RWPE1 (cell line): ENCODE measurements at regions not wholly inside any gene's neighbourhood (a gene's known extent, or its start where the extent isn't known, plus 50 kb on each side); places are given as distances from the start of the nearest gene placed in this dataset.

Experiments used
- CTCF ChIA-PET: fragments of 350-600 bp; sonication (Branson Sonifier 250); formaldehyde crosslinking; extraction: SDS; loops from one replicate; lab custom pipeline; 2021; lab: Yijun Ruan, JAX
- POLR2A ChIA-PET: fragments of 400-600 bp; formaldehyde crosslinking; extraction: SDS; loops from one replicate; lab custom pipeline; 2020; ENCODE audit warnings: antibody characterized with exemption; ENCODE audit not compliant: low non-redundant PET; lab: Yijun Ruan, JAX
- DNase-seq: peaks from one replicate; pipeline ENCODE4 v3.0.0; 2012; ENCODE audit warnings: low spot score
- H3K27ac ChIP-seq: fragments of 450-650 bp; 2 replicates; pipeline ENCODE4 v1.5.1; 2017
- TF ChIP-seq, protein P1 (sequence below): fragments of 450-650 bp; conservative IDR thresholded peaks from 2 replicates; pipeline ENCODE4 v1.5.1; 2017; ENCODE audit warnings: low read depth, mild to moderate bottlenecking

DNA sequence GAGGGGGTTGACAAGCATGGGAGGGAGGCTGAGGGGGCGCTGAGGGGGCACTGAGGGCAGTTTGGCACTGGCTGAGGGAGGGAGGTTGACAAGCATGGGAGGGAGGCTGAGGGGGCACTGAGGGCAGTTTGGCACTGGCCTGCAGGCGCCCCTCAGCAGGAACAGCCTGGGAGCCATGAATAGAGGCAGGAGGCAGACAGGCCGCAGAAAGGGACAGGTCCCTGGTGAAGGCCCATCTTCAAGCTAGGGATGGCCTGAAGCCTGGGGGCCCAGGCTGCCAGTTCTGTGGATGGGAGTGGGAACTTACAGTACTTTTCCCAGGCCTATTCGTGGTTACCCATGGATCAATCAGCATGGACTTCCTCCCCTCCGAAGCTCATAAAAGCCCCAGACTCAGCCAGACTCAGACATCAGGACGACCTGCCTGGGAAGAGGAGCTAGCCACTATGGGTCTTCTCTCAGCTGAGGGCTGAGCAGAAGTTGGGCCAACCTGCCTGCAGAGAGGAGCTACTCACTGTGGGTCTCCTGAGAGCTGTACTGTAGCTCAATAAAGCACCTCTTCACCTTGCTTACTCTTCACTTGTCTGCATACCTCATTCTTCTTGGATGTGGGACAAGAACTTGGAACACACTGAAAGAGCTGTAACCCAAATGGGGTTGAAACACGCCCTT lies 72.8 kb upstream of the BRD7 start:
- ChIA-PET CTCF (interaction anchor here (0.6 kb wide), 1 partner anchor 464 kb away, joined by 3 read pairs; no protein-coding TSS in a partner anchor), POLR2A (no interaction called here)
- no peak overlapping the region for H3K27ac ChIP-seq
- DNase-seq, result no peak
- TF ChIP-seq, protein P1, sequence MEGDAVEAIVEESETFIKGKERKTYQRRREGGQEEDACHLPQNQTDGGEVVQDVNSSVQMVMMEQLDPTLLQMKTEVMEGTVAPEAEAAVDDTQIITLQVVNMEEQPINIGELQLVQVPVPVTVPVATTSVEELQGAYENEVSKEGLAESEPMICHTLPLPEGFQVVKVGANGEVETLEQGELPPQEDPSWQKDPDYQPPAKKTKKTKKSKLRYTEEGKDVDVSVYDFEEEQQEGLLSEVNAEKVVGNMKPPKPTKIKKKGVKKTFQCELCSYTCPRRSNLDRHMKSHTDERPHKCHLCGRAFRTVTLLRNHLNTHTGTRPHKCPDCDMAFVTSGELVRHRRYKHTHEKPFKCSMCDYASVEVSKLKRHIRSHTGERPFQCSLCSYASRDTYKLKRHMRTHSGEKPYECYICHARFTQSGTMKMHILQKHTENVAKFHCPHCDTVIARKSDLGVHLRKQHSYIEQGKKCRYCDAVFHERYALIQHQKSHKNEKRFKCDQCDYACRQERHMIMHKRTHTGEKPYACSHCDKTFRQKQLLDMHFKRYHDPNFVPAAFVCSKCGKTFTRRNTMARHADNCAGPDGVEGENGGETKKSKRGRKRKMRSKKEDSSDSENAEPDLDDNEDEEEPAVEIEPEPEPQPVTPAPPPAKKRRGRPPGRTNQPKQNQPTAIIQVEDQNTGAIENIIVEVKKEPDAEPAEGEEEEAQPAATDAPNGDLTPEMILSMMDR, result no peak

DNA sequence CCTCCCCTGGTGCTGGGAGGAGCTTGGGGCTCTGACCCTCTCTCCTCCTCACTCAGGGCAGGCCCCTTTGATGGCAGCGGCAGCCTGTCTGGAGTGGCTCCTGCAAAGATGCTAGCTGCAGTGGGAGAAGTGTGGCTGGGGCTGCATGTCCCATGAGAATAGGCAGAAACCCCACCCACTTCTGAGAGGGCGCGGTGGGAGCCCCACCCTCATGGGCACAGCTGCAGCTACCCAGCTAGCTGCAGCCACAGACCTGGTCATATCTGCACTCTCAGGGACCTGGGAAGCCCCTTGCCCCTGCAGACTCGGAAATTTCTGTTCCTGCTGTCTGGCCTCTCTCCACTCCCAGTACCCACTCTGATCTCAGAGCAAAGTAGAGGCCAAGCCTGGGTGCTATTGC lies 72.2 kb upstream of the BRD7 start:
- no peak overlapping the region for H3K27ac ChIP-seq
- CTCF ChIA-PET, result no interaction called here
- TF ChIP-seq, protein P1, result no peak
- POLR2A ChIA-PET, result no interaction called here
- DNase-seq, result no peak

DNA sequence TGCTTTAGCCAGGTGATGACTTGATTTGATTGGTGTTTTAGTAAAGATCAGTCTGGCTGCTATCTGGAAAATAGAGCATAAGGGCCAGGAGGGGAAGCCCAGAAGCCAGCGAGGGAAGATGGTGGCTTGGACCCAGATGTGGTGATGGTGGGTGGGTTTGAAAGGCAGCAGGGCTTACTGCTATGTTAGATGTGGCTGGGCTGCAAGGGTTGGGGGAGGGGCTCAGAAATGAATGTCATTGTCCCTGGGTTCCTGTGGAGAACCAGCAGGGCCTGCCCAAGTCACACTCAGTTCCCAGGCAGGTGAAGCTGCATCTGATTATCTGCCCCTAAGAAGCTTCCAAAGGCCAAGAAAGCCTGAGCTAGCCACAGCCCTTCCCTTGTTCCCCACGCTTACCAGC lies 71.7 kb upstream of the BRD7 start:
- ChIA-PET POLR2A (no interaction called here), CTCF (no interaction called here)
- H3K27ac ChIP-seq, result no peak overlapping the region
- TF ChIP-seq, protein P1, result no peak
- no peak for DNase-seq

DNA sequence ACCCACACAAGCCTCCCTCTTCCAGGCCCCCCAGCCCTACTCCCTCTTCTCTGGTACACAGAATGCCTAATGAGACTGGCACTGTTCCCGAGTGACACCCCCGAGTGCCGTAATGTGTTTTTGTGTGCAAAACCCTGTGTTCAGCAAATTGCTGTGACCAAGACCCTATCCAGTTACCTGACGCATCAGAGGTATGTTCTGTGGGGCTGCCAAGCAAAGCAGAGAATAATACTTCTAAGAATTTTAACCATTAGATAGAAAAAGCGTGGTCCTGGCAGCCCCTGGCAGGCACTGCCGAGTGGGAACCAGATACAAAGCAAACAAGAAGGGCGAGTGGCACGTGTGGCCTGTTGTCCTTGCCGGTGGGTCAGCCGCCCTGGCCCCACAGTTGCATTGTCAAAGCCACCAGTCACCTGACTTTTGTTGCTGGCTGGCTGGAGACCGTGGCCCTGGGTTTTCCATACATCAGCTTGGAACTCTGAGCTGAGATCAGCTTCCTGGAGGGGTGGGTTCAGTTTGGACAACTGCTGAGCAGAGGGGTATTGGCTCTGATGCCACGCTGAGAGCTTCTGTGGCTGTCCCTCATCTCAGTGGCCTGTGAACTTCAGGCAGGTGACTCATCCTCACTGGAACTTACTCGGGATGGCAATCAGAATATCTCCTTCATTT lies 69.1 kb upstream of the BRD7 start:
- TF ChIP-seq, protein P1, result no peak
- ChIA-PET POLR2A (no interaction called here), CTCF (no interaction called here)
- H3K27ac ChIP-seq, result no peak overlapping the region
- DNase-seq, result no peak

DNA sequence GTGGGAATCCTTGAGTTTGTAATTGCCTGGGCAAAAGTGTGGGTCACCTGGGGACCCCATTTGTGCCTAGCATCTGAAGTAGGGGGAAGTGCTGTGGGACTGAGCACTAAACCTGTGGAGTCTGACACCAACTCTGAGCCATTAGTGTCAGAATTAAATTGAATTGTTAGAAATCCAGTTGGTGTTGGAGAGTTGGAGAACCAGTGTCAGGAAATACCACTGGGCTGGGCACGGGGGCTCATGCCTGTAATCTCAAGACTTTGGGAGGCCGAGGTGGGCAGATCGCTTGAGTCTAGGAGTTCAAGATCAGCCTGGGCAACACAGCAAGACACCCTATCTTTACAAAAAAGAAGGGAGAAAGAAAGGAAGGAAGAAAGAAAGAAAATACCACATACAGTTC lies 67.5 kb upstream of the BRD7 start:
- ChIA-PET CTCF (no interaction called here), POLR2A (no interaction called here)
- TF ChIP-seq, protein P1, result no peak
- no peak for DNase-seq
- H3K27ac ChIP-seq, result no peak overlapping the region

DNA sequence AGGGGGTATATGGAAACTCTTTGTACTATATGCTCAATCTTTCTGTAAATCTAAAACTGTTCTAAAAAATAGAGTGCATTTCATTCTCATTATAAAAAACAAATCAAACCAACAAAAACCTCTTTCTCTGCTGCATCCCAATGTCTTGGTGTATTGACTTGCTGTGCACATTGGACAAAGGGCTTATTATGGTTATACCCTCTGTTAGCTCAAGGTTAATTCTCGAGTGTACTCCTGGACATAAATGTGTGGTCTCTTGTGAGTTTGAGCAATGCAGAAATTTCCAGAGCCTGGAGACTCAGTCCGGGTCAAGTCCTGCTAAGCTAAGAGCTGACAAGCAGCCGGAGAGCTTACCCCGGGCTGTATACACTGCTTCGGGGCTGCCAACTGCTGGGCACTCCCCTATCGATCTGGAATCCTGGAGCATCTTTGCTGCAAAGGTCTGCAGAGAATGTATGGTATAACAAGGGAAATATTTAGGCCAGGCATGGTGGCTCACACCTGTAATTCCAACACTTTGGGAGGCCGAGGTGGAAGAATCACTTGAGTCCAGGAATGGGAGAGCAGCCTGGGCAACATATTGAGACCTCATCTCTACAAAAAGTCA lies 66.2 kb upstream of the BRD7 start:
- ChIA-PET CTCF (no interaction called here), POLR2A (no interaction called here)
- TF ChIP-seq, protein P1, result no peak
- no peak overlapping the region for H3K27ac ChIP-seq
- no peak for DNase-seq
